Prostate gland (tissue), 2 donors: ENCODE measurements at regions not wholly inside any gene's neighbourhood (a gene's known extent, or its start where the extent isn't known, plus 50 kb on each side); places are given as distances from the start of the nearest gene placed in this dataset.

ENCODE experiments used
- POLR2A ChIP-seq: fragments of 450-650 bp; IDR thresholded peaks from one replicate; pipeline ENCODE4 v1.6.1; 2016; ENCODE audit warnings: antibody characterized with exemption, mild to moderate bottlenecking
- POLR2AphosphoS5 ChIP-seq: sonication (generic); formaldehyde crosslinking; IDR thresholded peaks from one replicate; pipeline ENCODE4 v1.6.1; 2017; ENCODE audit warnings: antibody characterized with exemption
- TF ChIP-seq, protein P1 (sequence below), 4 experiments: fragments of 200-600 bp in 2 of 4; fragments of 450-650 bp in 2 of 4; sonication (generic) in 2 of 4; IDR thresholded peaks; 1 replicate in 3 of 4; 2 replicates in 1 of 4; pipeline ENCODE4 v1.5.1; 2016 to 2019; ENCODE audit warnings: antibody characterized with exemption in 4 of 4, mild to moderate bottlenecking in 2 of 4, moderate library complexity in 2 of 4

DNA sequence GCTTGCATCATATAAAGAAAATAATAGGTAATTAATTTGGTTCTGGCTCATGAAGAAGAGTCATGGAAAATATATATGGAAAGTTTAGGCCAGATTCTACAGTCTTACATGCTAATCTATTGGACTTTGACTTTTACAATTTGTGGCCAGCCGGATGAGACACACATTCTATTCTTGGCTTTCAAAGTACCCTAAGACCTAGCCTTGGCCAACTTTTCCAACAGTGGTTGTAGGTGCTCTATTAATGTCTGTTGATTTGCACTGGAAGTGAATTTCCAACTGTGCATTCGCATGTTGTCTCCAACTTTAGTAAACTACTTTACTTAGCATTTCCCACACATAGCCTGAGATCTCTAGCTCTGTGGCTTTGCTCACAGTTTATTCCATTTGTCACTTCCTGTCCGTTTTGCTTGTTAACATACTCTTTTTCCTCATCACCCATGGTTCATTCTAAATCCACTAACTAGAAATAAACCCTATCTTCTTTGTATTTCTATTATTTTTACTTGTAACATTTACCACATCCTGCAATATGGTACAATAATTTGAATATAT is 644.0 kb downstream of the PTPRC start:
- TF ChIP-seq POLR2A = no peak
- TF ChIP-seq, protein P1, sequence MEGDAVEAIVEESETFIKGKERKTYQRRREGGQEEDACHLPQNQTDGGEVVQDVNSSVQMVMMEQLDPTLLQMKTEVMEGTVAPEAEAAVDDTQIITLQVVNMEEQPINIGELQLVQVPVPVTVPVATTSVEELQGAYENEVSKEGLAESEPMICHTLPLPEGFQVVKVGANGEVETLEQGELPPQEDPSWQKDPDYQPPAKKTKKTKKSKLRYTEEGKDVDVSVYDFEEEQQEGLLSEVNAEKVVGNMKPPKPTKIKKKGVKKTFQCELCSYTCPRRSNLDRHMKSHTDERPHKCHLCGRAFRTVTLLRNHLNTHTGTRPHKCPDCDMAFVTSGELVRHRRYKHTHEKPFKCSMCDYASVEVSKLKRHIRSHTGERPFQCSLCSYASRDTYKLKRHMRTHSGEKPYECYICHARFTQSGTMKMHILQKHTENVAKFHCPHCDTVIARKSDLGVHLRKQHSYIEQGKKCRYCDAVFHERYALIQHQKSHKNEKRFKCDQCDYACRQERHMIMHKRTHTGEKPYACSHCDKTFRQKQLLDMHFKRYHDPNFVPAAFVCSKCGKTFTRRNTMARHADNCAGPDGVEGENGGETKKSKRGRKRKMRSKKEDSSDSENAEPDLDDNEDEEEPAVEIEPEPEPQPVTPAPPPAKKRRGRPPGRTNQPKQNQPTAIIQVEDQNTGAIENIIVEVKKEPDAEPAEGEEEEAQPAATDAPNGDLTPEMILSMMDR (IDR thresholded peaks at IDR 0.05) = no peak
- TF ChIP-seq POLR2AphosphoS5 = no peak
